ENCODE measurements at regions not wholly inside any gene's neighbourhood (a gene's known extent, or its start where the extent isn't known, plus 50 kb on each side); places are given as distances from the start of the nearest gene placed in this dataset.

DNA sequence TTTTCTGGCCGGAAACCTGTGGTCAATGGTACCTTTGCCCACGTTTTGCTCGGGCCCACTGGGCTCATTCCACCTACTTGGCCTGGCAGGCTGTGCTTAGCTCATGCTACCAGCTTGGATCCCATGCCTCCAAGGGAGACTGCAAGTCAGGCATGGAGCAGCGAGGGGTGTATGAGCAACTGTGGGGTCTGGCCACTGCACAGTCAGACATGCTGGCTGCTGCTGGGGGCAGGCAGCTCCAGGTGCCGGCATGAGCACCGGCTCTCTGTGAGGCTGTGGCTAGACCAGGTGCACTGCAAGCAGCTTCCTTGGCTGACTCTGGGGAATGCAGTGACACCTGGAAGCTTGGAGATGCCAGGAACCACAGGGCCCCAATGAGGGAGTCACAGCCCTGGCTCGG, 161.1 kb upstream of the DUSP10 start:
- TF ChIP-seq, protein P1, sequence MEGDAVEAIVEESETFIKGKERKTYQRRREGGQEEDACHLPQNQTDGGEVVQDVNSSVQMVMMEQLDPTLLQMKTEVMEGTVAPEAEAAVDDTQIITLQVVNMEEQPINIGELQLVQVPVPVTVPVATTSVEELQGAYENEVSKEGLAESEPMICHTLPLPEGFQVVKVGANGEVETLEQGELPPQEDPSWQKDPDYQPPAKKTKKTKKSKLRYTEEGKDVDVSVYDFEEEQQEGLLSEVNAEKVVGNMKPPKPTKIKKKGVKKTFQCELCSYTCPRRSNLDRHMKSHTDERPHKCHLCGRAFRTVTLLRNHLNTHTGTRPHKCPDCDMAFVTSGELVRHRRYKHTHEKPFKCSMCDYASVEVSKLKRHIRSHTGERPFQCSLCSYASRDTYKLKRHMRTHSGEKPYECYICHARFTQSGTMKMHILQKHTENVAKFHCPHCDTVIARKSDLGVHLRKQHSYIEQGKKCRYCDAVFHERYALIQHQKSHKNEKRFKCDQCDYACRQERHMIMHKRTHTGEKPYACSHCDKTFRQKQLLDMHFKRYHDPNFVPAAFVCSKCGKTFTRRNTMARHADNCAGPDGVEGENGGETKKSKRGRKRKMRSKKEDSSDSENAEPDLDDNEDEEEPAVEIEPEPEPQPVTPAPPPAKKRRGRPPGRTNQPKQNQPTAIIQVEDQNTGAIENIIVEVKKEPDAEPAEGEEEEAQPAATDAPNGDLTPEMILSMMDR (IDR thresholded peaks at IDR 0.05 in 8 of 11, conservative IDR thresholded peaks at IDR 0.05 in 3 of 11) = no peak
- TF ChIP-seq POLR2AphosphoS5 (IDR thresholded peaks at IDR 0.05) = no peak
- no peak for TF ChIP-seq POLR2A (IDR thresholded peaks at IDR 0.05)
